HEK293 (cell line): ENCODE measurements at regions not wholly inside any gene's neighbourhood (a gene's known extent, or its start where the extent isn't known, plus 50 kb on each side); places are given as distances from the start of the nearest gene placed in this dataset.

Experiments
- CTCF ChIA-PET: fragments of 350-600 bp; formaldehyde crosslinking; extraction: SDS; loops from one replicate; lab custom pipeline; 2021; ENCODE audit warnings: antibody characterized with exemption; lab: Yijun Ruan, JAX
- POLR2A ChIA-PET: fragments of 300-600 bp; formaldehyde crosslinking; extraction: SDS; loops from one replicate; lab custom pipeline; 2020; ENCODE audit warnings: antibody characterized with exemption, inconsistent platforms; lab: Yijun Ruan, JAX
- H3K27ac ChIP-seq: fragments of 200-500 bp; sonication (Bioruptor generic); 2 replicates; pipeline ENCODE4 v1.5.1; 2014; ENCODE audit warnings: low read depth, low read length, control low read depth, inconsistent platforms; ENCODE audit errors: extremely low read depth
- H3K36me3 ChIP-seq, 2 experiments: fragments of 200-500 bp in 1 of 2; sonication (Bioruptor generic) in 1 of 2; 1 replicate in 1 of 2; 2 replicates in 1 of 2; pipeline ENCODE4 v1.5.1; 2014 to 2017; ENCODE audit warnings: inconsistent platforms in 2 of 2, low read length in 2 of 2; ENCODE audit not compliant: control insufficient read depth in 2 of 2, insufficient read depth in 1 of 2
- H3K4me1 ChIP-seq: fragments of 200-500 bp; sonication (Bioruptor generic); 2 replicates; pipeline ENCODE4 v1.5.1; 2014; ENCODE audit warnings: mild to moderate bottlenecking, low read length, inconsistent platforms; ENCODE audit not compliant: control insufficient read depth, insufficient read depth
- H3K4me3 ChIP-seq: 2 replicates; pipeline ENCODE4 v1.5.1; 2011; ENCODE audit warnings: low read depth, mild to moderate bottlenecking, control low read depth, low read length, moderate library complexity
- H3K9me3 ChIP-seq: fragments of 200-500 bp; sonication (Bioruptor generic); 2 replicates; pipeline ENCODE4 v1.5.1; 2014; ENCODE audit warnings: low read depth, low read length, inconsistent platforms; ENCODE audit not compliant: control insufficient read depth, insufficient read depth
- EGR2 ChIP-seq: fragments of 450-650 bp; formaldehyde crosslinking; IDR thresholded peaks from 2 replicates; pipeline ENCODE4 v1.5.1; 2016; ENCODE audit warnings: low read depth, missing biosample characterization, missing genetic modification characterization
- GLIS1 ChIP-seq: fragments of 450-650 bp; formaldehyde crosslinking; IDR thresholded peaks from 2 replicates; pipeline ENCODE4 v1.5.1; 2016; ENCODE audit warnings: missing biosample characterization, missing genetic modification characterization
- KLF8 ChIP-seq: fragments of 450-650 bp; formaldehyde crosslinking; IDR thresholded peaks from 2 replicates; pipeline ENCODE4 v1.5.1; 2016; ENCODE audit warnings: missing biosample characterization, missing genetic modification characterization
- OSR2 ChIP-seq: fragments of 450-650 bp; formaldehyde crosslinking; IDR thresholded peaks from 2 replicates; pipeline ENCODE4 v1.5.1; 2016; ENCODE audit warnings: missing biosample characterization, missing genetic modification characterization
- SP7 ChIP-seq: fragments of 450-650 bp; formaldehyde crosslinking; IDR thresholded peaks from 2 replicates; pipeline ENCODE4 v1.5.1; 2016; ENCODE audit warnings: missing biosample characterization, missing genetic modification characterization
- TRIM28 ChIP-seq: IDR thresholded peaks from 2 replicates; pipeline ENCODE4 v1.6.1; 2011; ENCODE audit warnings: low read length, control low read depth, borderline replicate concordance
- ZBTB8A ChIP-seq: fragments of 450-650 bp; formaldehyde crosslinking; IDR thresholded peaks from 2 replicates; pipeline ENCODE4 v1.5.1; 2016; ENCODE audit warnings: missing biosample characterization, missing genetic modification characterization
- ZFP69B ChIP-seq: fragments of 450-650 bp; formaldehyde crosslinking; IDR thresholded peaks from 2 replicates; pipeline ENCODE4 v1.5.1; 2016; ENCODE audit warnings: missing biosample characterization, missing genetic modification characterization
- ZNF114 ChIP-seq: fragments of 450-650 bp; formaldehyde crosslinking; IDR thresholded peaks from 2 replicates; pipeline ENCODE4 v1.5.0; 2017; ENCODE audit warnings: missing biosample characterization, missing genetic modification characterization
- ZNF121 ChIP-seq: fragments of 450-650 bp; formaldehyde crosslinking; IDR thresholded peaks from 2 replicates; pipeline ENCODE4 v1.5.1; 2016; ENCODE audit warnings: missing biosample characterization, missing genetic modification characterization
- ZNF175 ChIP-seq: fragments of 450-650 bp; formaldehyde crosslinking; IDR thresholded peaks from 2 replicates; pipeline ENCODE4 v1.5.1; 2016; ENCODE audit warnings: missing biosample characterization, missing genetic modification characterization
- ZNF394 ChIP-seq: fragments of 450-650 bp; formaldehyde crosslinking; IDR thresholded peaks from 2 replicates; pipeline ENCODE4 v1.5.1; 2016; ENCODE audit warnings: missing biosample characterization, missing genetic modification characterization, mild to moderate bottlenecking, moderate library complexity, borderline replicate concordance
- ZNF404 ChIP-seq: fragments of 450-650 bp; formaldehyde crosslinking; IDR thresholded peaks from 2 replicates; pipeline ENCODE4 v1.5.1; 2017; ENCODE audit warnings: missing biosample characterization, missing genetic modification characterization
- ZNF423 ChIP-seq: fragments of 450-650 bp; formaldehyde crosslinking; IDR thresholded peaks from 2 replicates; pipeline ENCODE4 v1.5.1; 2016; ENCODE audit warnings: missing biosample characterization, missing genetic modification characterization
- ZNF501 ChIP-seq: fragments of 450-650 bp; formaldehyde crosslinking; IDR thresholded peaks from 2 replicates; pipeline ENCODE4 v1.5.1; 2016; ENCODE audit warnings: missing biosample characterization, missing genetic modification characterization
- ZNF514 ChIP-seq: fragments of 450-650 bp; formaldehyde crosslinking; IDR thresholded peaks from 2 replicates; pipeline ENCODE4 v1.5.1; 2016; ENCODE audit warnings: missing biosample characterization, missing genetic modification characterization
- ZNF529 ChIP-seq: fragments of 450-650 bp; formaldehyde crosslinking; IDR thresholded peaks from 2 replicates; pipeline ENCODE4 v1.5.1; 2017; ENCODE audit warnings: missing genetic modification characterization, missing biosample characterization; ENCODE audit not compliant: insufficient replicate concordance
- ZNF530 ChIP-seq: fragments of 450-650 bp; formaldehyde crosslinking; IDR thresholded peaks from 2 replicates; pipeline ENCODE4 v1.5.1; 2016; ENCODE audit warnings: low read depth, missing biosample characterization, missing genetic modification characterization
- ZNF555 ChIP-seq: fragments of 450-650 bp; formaldehyde crosslinking; conservative IDR thresholded peaks from 2 replicates; pipeline ENCODE4 v1.5.1; 2017; ENCODE audit warnings: missing biosample characterization, mild to moderate bottlenecking, missing genetic modification characterization, inconsistent platforms
- ZNF558 ChIP-seq: fragments of 450-650 bp; formaldehyde crosslinking; IDR thresholded peaks from 2 replicates; pipeline ENCODE4 v1.5.1; 2016; ENCODE audit warnings: missing biosample characterization, missing genetic modification characterization
- ZNF580 ChIP-seq: fragments of 450-650 bp; formaldehyde crosslinking; IDR thresholded peaks from 2 replicates; pipeline ENCODE4 v1.5.1; 2016; ENCODE audit warnings: missing biosample characterization, missing genetic modification characterization
- ZNF658 ChIP-seq: fragments of 450-650 bp; formaldehyde crosslinking; IDR thresholded peaks from 2 replicates; pipeline ENCODE4; 2016; ENCODE audit warnings: missing biosample characterization, missing genetic modification characterization
- ZNF76 ChIP-seq: fragments of 450-650 bp; formaldehyde crosslinking; IDR thresholded peaks from 2 replicates; pipeline ENCODE4; 2016; ENCODE audit warnings: low read depth, missing biosample characterization, missing genetic modification characterization, borderline replicate concordance
- ZNF791 ChIP-seq: fragments of 450-650 bp; formaldehyde crosslinking; IDR thresholded peaks from 2 replicates; pipeline ENCODE4 v1.5.1; 2016; ENCODE audit warnings: missing biosample characterization, missing genetic modification characterization
- ZNF830 ChIP-seq: fragments of 450-650 bp; IDR thresholded peaks from 2 replicates; pipeline ENCODE4 v1.5.0; 2018; ENCODE audit warnings: missing biosample characterization, missing genetic modification characterization, low read depth, mild to moderate bottlenecking, moderate library complexity
- TF ChIP-seq, protein P1 (sequence below): fragments of 450-650 bp; formaldehyde crosslinking; IDR thresholded peaks from 2 replicates; pipeline ENCODE4 v1.5.1; 2016; ENCODE audit warnings: missing biosample characterization, missing genetic modification characterization
- TF ChIP-seq, protein P2 (sequence below): fragments of 450-650 bp; formaldehyde crosslinking; IDR thresholded peaks from 2 replicates; pipeline ENCODE4 v1.5.1; 2016; ENCODE audit warnings: missing biosample characterization, missing genetic modification characterization
- TF ChIP-seq, protein P3 (sequence below): fragments of 450-650 bp; formaldehyde crosslinking; IDR thresholded peaks from 2 replicates; pipeline ENCODE4; 2016; ENCODE audit warnings: missing biosample characterization, missing genetic modification characterization

- TF ChIP-seq, protein P1, sequence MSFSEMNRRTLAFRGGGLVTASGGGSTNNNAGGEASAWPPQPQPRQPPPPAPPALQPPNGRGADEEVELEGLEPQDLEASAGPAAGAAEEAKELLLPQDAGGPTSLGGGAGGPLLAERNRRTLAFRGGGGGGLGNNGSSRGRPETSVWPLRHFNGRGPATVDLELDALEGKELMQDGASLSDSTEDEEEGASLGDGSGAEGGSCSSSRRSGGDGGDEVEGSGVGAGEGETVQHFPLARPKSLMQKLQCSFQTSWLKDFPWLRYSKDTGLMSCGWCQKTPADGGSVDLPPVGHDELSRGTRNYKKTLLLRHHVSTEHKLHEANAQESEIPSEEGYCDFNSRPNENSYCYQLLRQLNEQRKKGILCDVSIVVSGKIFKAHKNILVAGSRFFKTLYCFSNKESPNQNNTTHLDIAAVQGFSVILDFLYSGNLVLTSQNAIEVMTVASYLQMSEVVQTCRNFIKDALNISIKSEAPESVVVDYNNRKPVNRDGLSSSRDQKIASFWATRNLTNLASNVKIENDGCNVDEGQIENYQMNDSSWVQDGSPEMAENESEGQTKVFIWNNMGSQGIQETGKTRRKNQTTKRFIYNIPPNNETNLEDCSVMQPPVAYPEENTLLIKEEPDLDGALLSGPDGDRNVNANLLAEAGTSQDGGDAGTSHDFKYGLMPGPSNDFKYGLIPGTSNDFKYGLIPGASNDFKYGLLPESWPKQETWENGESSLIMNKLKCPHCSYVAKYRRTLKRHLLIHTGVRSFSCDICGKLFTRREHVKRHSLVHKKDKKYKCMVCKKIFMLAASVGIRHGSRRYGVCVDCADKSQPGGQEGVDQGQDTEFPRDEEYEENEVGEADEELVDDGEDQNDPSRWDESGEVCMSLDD (tag by site-specific recombination) = no peak
- TF ChIP-seq ZNF394 (tag by site-specific recombination) (no peak), ZNF404 (tag by site-specific recombination) (no peak), SP7 (no peak), ZNF114 (tag by site-specific recombination) (no peak), ZNF830 (no peak), ZNF529 (no peak)
Observed at GRCh38 chr12:118611295-118611694, 234.9 kb downstream of the SUDS3 start (continued).

GRCh38 chr12:118611770-118612169, 235.4 kb downstream of the SUDS3 start:
- Histone ChIP-seq H3K36me3 (no peaks in the 10 kb centered on the region), H3K4me3 (no peak overlapping the region), H3K9me3 (no peaks in the 10 kb centered on the region), H3K27ac (no peak overlapping the region), H3K4me1 (no peaks in the 10 kb centered on the region)
- CTCF ChIA-PET = interaction anchor here (0.6 kb wide), 1 partner anchor 80 kb away, joined by 5 read pairs; no protein-coding TSS in a partner anchor
- TF ChIP-seq KLF8 (tag by site-specific recombination) (no peak), ZNF76 (no peak), OSR2 (tag by site-specific recombination) (no peak), ZBTB8A (tag by site-specific recombination) (no peak), TRIM28 (no peak), GLIS1 (tag by site-specific recombination) (no peak), ZNF514 (tag by site-specific recombination) (no peak)
- POLR2A ChIA-PET = no interaction called here

DNA sequence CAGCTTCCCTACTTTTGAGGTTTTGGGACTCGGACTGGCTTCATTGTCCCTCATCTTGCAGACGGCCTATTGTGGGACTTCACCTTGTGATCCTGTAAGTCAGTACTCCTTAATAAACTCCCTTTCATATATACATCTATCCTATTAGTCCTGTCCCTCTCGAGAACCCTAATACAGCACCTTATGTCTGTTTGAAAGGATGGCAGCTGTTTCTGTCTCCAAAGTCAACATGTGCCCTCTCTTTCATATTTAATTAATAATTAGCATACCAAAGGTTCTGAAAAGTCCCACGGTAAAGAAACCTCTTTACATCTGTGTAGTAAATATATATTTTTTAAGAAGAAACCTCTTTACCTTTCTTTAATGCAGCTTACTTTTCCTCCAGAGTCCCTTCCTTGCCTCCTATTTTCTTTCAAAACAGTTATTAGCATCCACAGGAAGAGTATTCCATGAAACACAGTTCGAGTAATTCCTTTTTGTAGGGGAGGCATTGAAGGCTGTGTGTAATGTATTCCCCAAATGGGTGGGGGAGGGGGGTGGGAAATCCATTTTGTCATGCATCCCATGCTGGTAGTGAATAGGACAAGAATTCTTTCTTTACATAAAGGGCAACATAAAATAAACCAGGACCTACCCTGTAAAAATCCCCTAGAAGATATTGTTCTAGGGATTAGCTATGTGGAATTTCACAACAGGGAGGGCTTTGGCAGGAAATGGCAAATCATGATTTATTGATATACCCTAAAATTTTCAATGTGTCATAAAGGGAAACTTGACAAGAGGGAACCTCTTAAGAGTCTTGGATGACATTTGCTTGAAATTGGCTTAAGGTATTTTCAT, 241.5 kb downstream of the SUDS3 start:
- POLR2A ChIA-PET = no interaction called here
- no peak overlapping the region for H3K27ac ChIP-seq
- H3K9me3 ChIP-seq = no peaks in the 10 kb centered on the region
- no peaks in the 10 kb centered on the region for H3K4me1 ChIP-seq
- TF ChIP-seq ZNF514 (tag by site-specific recombination) = no peak
- no peak for TF ChIP-seq ZNF501 (tag by site-specific recombination)
- TF ChIP-seq, protein P2, sequence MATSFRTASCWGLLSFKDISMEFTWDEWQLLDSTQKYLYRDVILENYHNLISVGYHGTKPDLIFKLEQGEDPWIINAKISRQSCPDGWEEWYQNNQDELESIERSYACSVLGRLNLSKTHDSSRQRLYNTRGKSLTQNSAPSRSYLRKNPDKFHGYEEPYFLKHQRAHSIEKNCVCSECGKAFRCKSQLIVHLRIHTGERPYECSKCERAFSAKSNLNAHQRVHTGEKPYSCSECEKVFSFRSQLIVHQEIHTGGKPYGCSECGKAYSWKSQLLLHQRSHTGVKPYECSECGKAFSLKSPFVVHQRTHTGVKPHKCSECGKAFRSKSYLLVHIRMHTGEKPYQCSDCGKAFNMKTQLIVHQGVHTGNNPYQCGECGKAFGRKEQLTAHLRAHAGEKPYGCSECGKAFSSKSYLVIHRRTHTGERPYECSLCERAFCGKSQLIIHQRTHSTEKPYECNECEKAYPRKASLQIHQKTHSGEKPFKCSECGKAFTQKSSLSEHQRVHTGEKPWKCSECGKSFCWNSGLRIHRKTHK (tag by site-specific recombination) = no peak
- TF ChIP-seq ZNF530 (tag by site-specific recombination) = no peak
- no peak for TF ChIP-seq ZNF558
- no peak for TF ChIP-seq SP7
- TF ChIP-seq ZNF175 (tag by site-specific recombination) = no peak
- TF ChIP-seq, protein P3, sequence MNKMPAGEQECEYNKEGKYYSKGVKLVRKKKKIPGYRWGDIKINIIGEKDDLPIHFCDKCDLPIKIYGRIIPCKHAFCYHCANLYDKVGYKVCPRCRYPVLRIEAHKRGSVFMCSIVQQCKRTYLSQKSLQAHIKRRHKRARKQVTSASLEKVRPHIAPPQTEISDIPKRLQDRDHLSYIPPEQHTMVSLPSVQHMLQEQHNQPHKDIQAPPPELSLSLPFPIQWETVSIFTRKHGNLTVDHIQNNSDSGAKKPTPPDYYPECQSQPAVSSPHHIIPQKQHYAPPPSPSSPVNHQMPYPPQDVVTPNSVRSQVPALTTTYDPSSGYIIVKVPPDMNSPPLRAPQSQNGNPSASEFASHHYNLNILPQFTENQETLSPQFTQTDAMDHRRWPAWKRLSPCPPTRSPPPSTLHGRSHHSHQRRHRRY (tag by site-specific recombination) = no peak
- TF ChIP-seq ZFP69B = no peak
- no peak for TF ChIP-seq ZNF658
- TF ChIP-seq EGR2 (tag by site-specific recombination) = no peak
- no peak for TF ChIP-seq ZNF791 (tag by site-specific recombination)
- no peak for TF ChIP-seq ZNF580 (tag by site-specific recombination)
- TF ChIP-seq ZNF423 (tag by site-specific recombination) = no peak
- TF ChIP-seq ZNF555 = no peak
- TF ChIP-seq ZNF121 (tag by site-specific recombination) = no peak
- no peak overlapping the region for H3K4me3 ChIP-seq
- CTCF ChIA-PET = no interaction called here
- no peaks in the 10 kb centered on the region for H3K36me3 ChIP-seq
